Muscle layer of duodenum (tissue), 2 donors: ENCODE measurements at regions not wholly inside any gene's neighbourhood (a gene's known extent, or its start where the extent isn't known, plus 50 kb on each side); places are given as distances from the start of the nearest gene placed in this dataset.

Experiments
- H3K27ac ChIP-seq: one replicate; pipeline ENCODE4 v1.7.0; 2013; ENCODE audit warnings: mild to moderate bottlenecking, low read length
- H3K27me3 ChIP-seq: one replicate; pipeline ENCODE4 v1.7.0; 2013; ENCODE audit warnings: low read depth, mild to moderate bottlenecking, control low read depth, low read length
- H3K36me3 ChIP-seq, 2 donors: one replicate each; pipeline ENCODE4 v1.7.0; 2013; ENCODE audit warnings: low read length in 2 of 2, control low read depth in 1 of 2, mild to moderate bottlenecking in 1 of 2; ENCODE audit not compliant: insufficient read depth in 2 of 2, control insufficient read depth in 1 of 2
- H3K4me1 ChIP-seq, 2 donors: one replicate each; pipeline ENCODE4 v1.7.0; 2013; ENCODE audit warnings: low read length in 2 of 2, mild to moderate bottlenecking in 2 of 2, control low read depth in 1 of 2, moderate library complexity in 1 of 2; ENCODE audit not compliant: insufficient read depth in 2 of 2, control insufficient read depth in 1 of 2
- H3K4me3 ChIP-seq, 2 donors: one replicate each; pipeline ENCODE4 v1.7.0; 2013; ENCODE audit warnings: low read length in 2 of 2, low read depth in 1 of 2, mild to moderate bottlenecking in 1 of 2
- H3K9me3 ChIP-seq, 2 donors: one replicate each; pipeline ENCODE4 v1.7.0; 2013; ENCODE audit warnings: low read length in 2 of 2, control low read depth in 1 of 2, mild to moderate bottlenecking in 1 of 2; ENCODE audit not compliant: control insufficient read depth in 1 of 2
- donor health status: healthy.

DNA sequence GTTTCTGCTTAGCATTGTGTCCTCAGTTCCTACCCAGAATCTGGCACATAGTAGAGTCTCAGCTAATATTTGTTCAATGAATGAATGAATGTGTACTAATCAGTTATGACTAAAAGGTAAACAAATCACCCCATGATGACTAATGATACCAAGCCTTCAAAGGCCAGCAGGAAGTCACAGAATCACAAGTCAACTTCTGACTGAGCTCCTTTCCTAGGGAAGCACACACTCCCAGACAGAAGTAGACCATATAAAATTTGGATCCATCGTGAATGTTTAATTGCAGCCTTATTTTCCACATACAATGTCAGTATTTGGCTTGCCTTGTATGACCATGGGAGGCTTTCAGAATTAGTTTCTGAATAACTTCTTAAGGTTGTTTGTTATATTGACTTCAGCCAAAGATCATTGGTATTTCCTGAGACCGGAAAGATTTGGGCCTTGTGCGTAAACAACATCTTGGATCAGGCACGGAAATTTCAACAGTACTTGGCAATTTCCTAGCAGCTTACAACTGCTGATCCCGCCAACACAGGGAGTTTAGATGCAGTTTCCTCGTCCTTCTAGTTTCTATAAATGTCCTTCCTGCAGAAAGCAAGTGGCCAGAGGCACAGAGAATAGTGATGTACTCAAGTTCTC, 185.9 kb upstream of the ATP1B1 start:
- no peaks in the 10 kb centered on the region for H3K27me3 ChIP-seq
- H3K4me3 ChIP-seq: no peak overlapping the region
- H3K9me3 ChIP-seq: no peaks in the 10 kb centered on the region
- peak overlapping the region; percentile 50 for H3K27ac ChIP-seq
- H3K36me3 ChIP-seq: no peaks in the 10 kb centered on the region
- no peaks in the 10 kb centered on the region for H3K4me1 ChIP-seq

DNA sequence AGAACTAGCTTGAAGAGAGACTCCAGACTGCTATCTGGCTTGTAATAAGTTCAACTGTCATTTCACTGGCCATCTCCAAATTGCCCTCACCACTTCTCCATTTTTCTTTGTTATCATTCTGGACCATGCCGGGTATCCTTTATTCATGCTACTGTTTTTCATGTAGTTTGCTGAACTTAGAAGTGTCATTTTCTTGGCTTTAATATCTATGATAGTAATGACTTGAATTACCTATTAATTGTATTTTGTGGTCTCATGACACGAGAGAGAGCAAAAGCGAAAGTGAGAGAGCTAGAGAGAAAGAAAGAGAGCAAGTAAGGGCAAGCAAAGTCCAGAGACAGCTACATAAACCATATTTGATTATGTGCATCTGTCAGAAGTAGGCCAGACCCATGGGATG, 184.9 kb upstream of the ATP1B1 start:
- peak overlapping the region in 1 of 2 donors; percentile 18 for H3K4me3 ChIP-seq
- H3K4me1 ChIP-seq: no peaks in the 10 kb centered on the region
- no peaks in the 10 kb centered on the region for H3K27me3 ChIP-seq
- peak overlapping the region; percentile 50 for H3K27ac ChIP-seq
- H3K9me3 ChIP-seq: no peaks in the 10 kb centered on the region
- H3K36me3 ChIP-seq: no peaks in the 10 kb centered on the region

DNA sequence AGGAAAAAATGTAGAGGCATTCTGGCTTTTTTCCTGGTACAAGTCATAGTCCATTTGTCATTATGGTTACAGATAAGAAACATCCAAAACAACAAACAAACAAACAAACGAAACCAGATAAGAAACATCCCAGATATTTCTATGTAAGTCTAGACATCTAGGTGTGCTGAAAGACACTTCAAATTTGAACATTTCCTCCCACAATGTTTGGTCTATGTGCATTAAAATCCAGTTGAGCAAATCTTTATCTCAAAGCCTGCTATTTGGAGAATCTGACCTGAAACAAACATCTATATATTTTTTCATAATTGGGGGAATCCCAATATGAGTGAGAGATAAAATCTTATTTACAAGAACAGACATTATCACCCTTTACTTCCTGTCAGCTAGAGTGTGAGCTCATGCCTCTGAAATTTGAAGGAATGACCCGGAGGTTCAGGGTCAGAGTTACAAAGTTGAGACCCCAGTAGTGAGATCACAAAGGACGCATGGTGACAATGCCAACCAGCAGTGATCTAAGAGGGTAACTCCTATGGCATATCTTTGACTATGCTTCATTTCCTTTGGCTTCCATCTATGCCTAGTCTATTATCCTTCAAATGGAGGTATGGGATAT, 182.9 kb upstream of the ATP1B1 start:
- H3K9me3 ChIP-seq: no peaks in the 10 kb centered on the region
- no peaks in the 10 kb centered on the region for H3K27me3 ChIP-seq
- no peaks in the 10 kb centered on the region for H3K36me3 ChIP-seq
- H3K4me3 ChIP-seq: no peak overlapping the region
- H3K27ac ChIP-seq: no peak overlapping the region
- H3K4me1 ChIP-seq: no peaks in the 10 kb centered on the region

DNA sequence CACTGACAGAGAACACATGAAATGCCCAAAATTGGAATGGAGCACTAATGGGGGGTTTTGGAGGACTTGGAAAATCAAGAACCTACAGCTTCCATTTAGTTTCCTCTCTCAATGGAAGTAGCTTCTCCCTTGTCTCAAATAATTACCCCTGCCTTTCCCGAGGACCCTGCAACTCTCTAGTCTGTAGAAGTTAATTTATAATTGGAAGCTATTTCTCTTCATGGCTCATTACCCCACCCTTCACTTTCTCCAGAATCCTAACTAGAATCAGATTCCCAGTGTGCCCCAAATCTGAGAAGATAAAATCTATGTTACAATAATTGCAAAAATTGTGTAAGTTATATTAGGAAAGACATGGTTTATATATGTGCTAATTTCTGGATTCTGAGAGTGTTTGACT, 181.5 kb upstream of the ATP1B1 start:
- no peaks in the 10 kb centered on the region for H3K27me3 ChIP-seq
- no peaks in the 10 kb centered on the region for H3K4me1 ChIP-seq
- no peak overlapping the region for H3K4me3 ChIP-seq
- H3K27ac ChIP-seq: no peak overlapping the region
- no peaks in the 10 kb centered on the region for H3K36me3 ChIP-seq
- no peaks in the 10 kb centered on the region for H3K9me3 ChIP-seq

DNA sequence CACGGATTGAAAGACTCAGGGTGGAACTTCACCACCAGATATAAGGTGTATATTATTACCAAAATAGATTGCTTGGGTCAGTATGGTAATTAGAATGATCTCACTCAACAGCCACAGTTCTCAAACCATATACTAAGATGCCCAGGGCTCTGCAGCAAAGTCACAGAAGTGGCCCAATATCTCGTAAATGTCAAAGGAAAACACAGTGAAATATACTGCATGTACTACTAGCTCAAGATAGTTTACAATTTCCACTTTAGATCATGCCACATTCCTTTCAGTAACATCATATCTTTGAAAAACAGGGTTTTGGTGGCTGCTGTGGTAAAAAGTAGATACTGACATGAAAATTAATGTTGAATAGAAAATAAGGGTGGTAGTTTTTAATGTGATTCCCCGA, 180.3 kb upstream of the ATP1B1 start:
- no peaks in the 10 kb centered on the region for H3K27me3 ChIP-seq
- H3K4me1 ChIP-seq: no peaks in the 10 kb centered on the region
- no peak overlapping the region for H3K4me3 ChIP-seq
- no peak overlapping the region for H3K27ac ChIP-seq
- H3K36me3 ChIP-seq: no peaks in the 10 kb centered on the region
- no peaks in the 10 kb centered on the region for H3K9me3 ChIP-seq

DNA sequence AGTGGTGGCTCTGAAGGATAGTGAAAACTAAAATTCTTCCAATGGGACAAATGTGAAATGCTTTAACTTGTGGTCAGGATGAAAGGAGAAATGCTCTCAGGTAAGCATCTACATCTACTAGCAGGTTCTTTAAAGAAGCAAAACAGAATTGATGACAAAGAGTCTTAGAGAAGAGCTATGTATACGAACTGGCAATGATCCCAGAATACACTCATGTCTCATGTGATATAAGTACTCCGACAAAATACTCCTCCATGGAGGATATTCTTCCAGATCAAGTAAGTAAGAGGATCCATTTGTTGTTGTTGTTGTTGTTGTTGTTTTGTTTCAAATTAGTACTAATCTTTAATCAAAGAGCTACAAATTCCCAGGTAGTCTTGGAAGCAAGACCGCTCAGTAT, 174.0 kb upstream of the ATP1B1 start:
- Histone ChIP-seq H3K27ac (no peak overlapping the region), H3K36me3 (no peaks in the 10 kb centered on the region), H3K4me1 (no peaks in the 10 kb centered on the region), H3K9me3 (no peaks in the 10 kb centered on the region), H3K27me3 (no peaks in the 10 kb centered on the region), H3K4me3 (no peak overlapping the region)

DNA sequence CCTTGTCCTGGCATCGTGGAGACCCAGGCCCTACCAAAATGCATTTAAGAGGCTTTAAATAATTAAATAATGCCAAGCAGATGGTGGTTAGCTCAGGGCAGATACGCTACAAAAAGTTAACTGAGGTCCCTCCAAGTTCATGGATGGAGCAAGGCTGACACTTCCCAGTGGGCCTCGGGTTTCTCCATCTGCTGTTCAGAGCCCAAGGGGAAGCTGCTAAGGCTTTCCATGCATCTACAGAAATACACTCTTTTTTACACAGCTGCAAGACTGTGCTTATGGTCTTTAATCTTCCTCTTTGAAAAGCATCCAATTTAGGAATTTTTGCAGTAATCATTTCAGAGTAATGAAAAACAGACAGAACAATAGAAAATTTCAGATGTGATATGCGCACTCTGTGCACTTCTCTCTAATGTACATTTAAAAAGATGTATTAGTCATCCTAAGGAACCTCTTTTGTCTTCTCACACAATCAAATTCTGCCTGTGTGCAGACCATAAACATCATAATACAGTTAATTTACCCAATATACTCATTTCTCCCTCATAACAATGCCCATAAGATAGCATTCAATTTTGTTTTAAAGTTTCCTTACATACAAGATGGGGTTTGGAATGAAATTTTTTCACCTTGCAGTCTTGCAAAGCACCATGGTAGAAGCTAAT, 173.2 kb upstream of the ATP1B1 start:
- Histone ChIP-seq H3K9me3 (no peaks in the 10 kb centered on the region), H3K36me3 (no peaks in the 10 kb centered on the region), H3K4me1 (no peaks in the 10 kb centered on the region), H3K27ac (no peak overlapping the region), H3K4me3 (no peak overlapping the region), H3K27me3 (no peaks in the 10 kb centered on the region)

DNA sequence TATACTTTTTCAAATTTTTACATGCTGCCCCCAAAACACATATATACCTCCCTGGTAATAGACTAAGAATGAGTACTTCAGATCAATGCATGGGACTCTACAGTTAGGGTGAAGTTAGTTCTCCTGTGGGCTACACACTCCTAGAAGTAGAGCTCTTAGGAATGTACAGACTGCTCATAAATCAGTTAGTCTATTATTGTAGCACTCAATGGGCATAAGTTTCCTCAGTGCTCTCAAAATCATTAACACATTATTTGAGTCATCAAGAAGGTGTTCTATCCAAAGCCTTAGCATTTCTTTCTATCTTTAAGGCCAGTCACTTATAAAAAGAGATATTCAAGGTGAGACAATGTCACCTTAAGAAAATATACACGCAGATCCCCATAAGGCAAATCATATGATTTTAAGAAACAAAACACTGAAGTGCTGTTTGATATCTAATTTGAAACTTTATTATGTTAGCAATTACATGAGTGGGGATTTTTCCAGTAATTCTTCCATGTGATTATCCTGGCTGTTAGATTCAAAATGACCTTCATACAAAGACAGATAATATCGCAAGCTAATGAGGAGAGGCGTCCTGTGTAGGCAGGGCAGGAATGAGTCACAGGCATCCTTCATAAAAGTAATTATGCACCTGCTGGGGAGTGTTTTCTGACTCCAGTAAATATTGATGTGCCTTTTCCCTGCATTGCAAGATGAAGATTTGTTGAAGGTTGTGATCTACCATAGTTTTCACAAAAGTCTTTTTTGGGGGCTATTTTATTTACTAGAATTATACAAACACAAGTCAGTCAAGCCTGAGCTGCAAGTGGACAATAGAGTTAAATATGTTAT, 167.2 kb upstream of the ATP1B1 start:
- H3K4me3 ChIP-seq: no peak overlapping the region
- no peaks in the 10 kb centered on the region for H3K9me3 ChIP-seq
- H3K27me3 ChIP-seq: no peaks in the 10 kb centered on the region
- no peaks in the 10 kb centered on the region for H3K4me1 ChIP-seq
- H3K27ac ChIP-seq: no peak overlapping the region
- no peaks in the 10 kb centered on the region for H3K36me3 ChIP-seq

DNA sequence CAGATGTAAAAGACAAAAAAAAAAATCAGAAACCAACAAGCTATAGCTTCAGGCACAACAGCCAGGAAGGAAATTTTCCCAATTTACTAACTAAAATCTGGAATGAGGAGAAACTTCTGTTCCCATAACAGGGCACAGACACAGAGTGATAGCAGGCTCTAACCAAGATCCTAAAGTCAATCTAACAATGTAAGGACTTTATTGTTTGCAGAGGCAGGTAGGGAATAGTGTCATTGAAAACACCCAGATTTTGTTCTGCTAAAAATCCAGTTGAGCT, 166.6 kb upstream of the ATP1B1 start:
- Histone ChIP-seq H3K27ac (no peak overlapping the region), H3K4me3 (no peak overlapping the region)

DNA sequence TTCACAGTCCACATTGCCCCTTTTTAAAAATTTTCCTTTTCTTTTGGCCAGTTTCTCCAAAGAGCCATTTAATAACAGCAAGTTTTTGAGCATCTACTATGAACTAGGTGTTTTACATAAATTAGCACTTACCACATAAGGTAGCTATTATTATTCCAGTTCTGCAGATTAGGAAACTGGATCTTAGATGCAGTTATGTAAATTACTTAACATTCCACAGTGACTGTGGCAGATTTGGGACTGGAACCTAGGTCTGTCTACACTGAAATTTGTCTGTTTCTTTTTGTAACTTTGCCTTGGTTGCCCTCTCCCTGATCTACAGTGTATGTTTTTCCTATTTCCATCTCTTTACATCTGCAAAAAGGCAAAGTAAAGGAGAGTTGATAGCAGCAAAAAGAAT, 164.8 kb upstream of the ATP1B1 start:
- Histone ChIP-seq H3K27ac (no peak overlapping the region), H3K4me3 (no peak overlapping the region), H3K4me1 (peaks cover 4 to 11% of the 10 kb centered on the region in 2 donors), H3K27me3 (no peaks in the 10 kb centered on the region), H3K9me3 (no peaks in the 10 kb centered on the region), H3K36me3 (no peaks in the 10 kb centered on the region)

More for the DNA sequence above, 166.6 kb upstream of the ATP1B1 start:
- Histone ChIP-seq H3K36me3 (no peaks in the 10 kb centered on the region), H3K27me3 (no peaks in the 10 kb centered on the region), H3K9me3 (no peaks in the 10 kb centered on the region), H3K4me1 (no peaks in the 10 kb centered on the region)

DNA sequence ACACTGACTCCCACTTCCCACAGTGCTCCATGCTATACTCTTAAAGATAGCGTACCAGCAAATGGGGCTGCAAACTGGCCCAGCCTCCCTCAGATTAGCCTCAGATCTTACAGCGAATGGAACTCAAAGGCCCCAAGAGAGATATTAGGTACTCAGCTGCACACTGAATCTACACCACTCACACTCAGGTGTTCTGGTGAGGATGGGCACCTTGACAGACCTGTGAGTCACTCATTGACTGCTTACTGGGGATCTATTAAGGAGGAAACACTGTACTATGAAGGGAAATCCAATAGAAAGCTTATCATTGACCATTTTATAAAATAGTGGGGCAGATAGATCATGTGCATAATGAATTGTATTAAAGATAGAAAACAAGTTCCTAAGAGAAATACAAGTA, 164.3 kb upstream of the ATP1B1 start:
- Histone ChIP-seq H3K9me3 (no peaks in the 10 kb centered on the region), H3K27ac (no peak overlapping the region), H3K4me3 (no peak overlapping the region), H3K36me3 (no peaks in the 10 kb centered on the region), H3K4me1 (peaks cover 4 to 11% of the 10 kb centered on the region in 2 donors), H3K27me3 (no peaks in the 10 kb centered on the region)
